ENCODE measurements at regions not wholly inside any gene's neighbourhood (a gene's known extent, or its start where the extent isn't known, plus 50 kb on each side); places are given as distances from the start of the nearest gene placed in this dataset.

- Mint-ChIP-seq H3K27ac (no peak overlapping the region), H3K36me3 (ENCODE audit: insufficient read depth in 1 of 3, low read depth in 3 of 3) (no peaks in the 10 kb centered on the region), H3K4me1 (0 out of 4 replicates have a peak, but pooled peaks cover 0 to 3% of the 10 kb centered on the region in 2 experiments), H3K27me3 (ENCODE audit: low read depth) (peaks cover 54% of the 10 kb centered on the region), H3K9me3 (no peaks in the 10 kb centered on the region), H3K4me3 (no peak overlapping the region)
- H2BK20ac ChIP-seq (ENCODE audit: low read depth, low read length, poor library complexity, severe bottlenecking), result no peak overlapping the region
- H3K9me3 ChIP-seq (ENCODE audit: control insufficient read depth, low read depth, low read length), result no peaks in the 10 kb centered on the region
- H3K4ac ChIP-seq (ENCODE audit: low read depth, low read length), result no peak overlapping the region
- H2BK120ac ChIP-seq (ENCODE audit: low read depth, low read length, poor library complexity, severe bottlenecking), result no peak overlapping the region
- no peak overlapping the region for H3K14ac ChIP-seq (ENCODE audit: insufficient read depth, low read length)
- no peaks in the 10 kb centered on the region for H3K79me1 ChIP-seq (ENCODE audit: insufficient read depth, low read depth, low read length, poor library complexity, severe bottlenecking)
- H4K20me1 ChIP-seq (ENCODE audit: control insufficient read depth, insufficient read depth, insufficient read length), result no peaks in the 10 kb centered on the region
- H4K8ac ChIP-seq (replicated peaks; ENCODE audit: insufficient read length, low read depth, low read length), result no peak overlapping the region
- no peak overlapping the region for H3K23ac ChIP-seq (ENCODE audit: insufficient read length, low read depth, low read length)
- no peak for TF ChIP-seq CTCF (conservative IDR thresholded peaks at IDR 0.05)
- H2BK5ac ChIP-seq (ENCODE audit: insufficient read length, low read length), result no peak overlapping the region
- no peak overlapping the region for H4K91ac ChIP-seq (ENCODE audit: insufficient read length, low read depth, low read length)
- no peak overlapping the region for H4K5ac ChIP-seq (ENCODE audit: insufficient read length, low read depth, low read length)
- H2BK12ac ChIP-seq (ENCODE audit: insufficient read length, low read depth, low read length), result no peak overlapping the region
- H3K27ac ChIP-seq (ENCODE audit: insufficient read length, low read depth, low read length), result no peak overlapping the region
- DNase-seq, result no peak
- H2BK15ac ChIP-seq (ENCODE audit: low read depth, low read length), result no peak overlapping the region
- no peak overlapping the region for H3T11ph ChIP-seq (ENCODE audit: low read length)
- no peak overlapping the region for H3K9ac ChIP-seq (ENCODE audit: extremely low read depth, insufficient read length, low read length)
- WGBS (ENCODE audit: extremely low coverage, insufficient read length, low lambda C conversion rate), result no CpG with 5 or more reads among the region's 3 CpGs
- H3K79me2 ChIP-seq (ENCODE audit: insufficient read depth, low read length), result no peaks in the 10 kb centered on the region
- H3K56ac ChIP-seq (ENCODE audit: insufficient read length, low read depth, low read length), result no peak overlapping the region
- 0 out of 2 replicates have a peak, but pooled peaks cover 1% of the 10 kb centered on the region for H3K4me1 ChIP-seq (ENCODE audit: insufficient read depth, low read length)
- H3K23me2 ChIP-seq (ENCODE audit: insufficient read length, low read depth, low read length, poor library complexity, severe bottlenecking), result no peaks in the 10 kb centered on the region
- no peak overlapping the region for H2AFZ ChIP-seq (ENCODE audit: low read length)
- H3K4me2 ChIP-seq (ENCODE audit: insufficient read depth, insufficient read length, low read length), result no peak overlapping the region
- no peaks in the 10 kb centered on the region for H3K27me3 ChIP-seq (ENCODE audit: insufficient read depth, low read length)
- H2AK5ac ChIP-seq (ENCODE audit: insufficient read length, low read length), result no peak overlapping the region
- H3K18ac ChIP-seq (ENCODE audit: insufficient read length, low read depth, low read length), result no peak overlapping the region
These were observed 109.3 kb upstream of the MRPS22 start for GRCh38 chr3:139234491-139234890.
